Activated CD4-positive, alpha-beta T cell treated with anti-CD3 and anti-CD28 coated beads for 36 hours (primary cell): ENCODE measurements at regions not wholly inside any gene's neighbourhood (a gene's known extent, or its start where the extent isn't known, plus 50 kb on each side); places are given as distances from the start of the nearest gene placed in this dataset.

ENCODE experiments used
- ATAC-seq: fragments of 200-7000 bp; cut with Tn5 transposase; one replicate; pipeline ENCODE4 v1.10.0; 2021; ENCODE audit warnings: mild to moderate bottlenecking, moderate library complexity
- CTCF ChIA-PET: fragments of 350-600 bp; sonication (Branson Sonifier 250); formaldehyde crosslinking; loops from one replicate; lab custom pipeline; 2021; ENCODE audit warnings: antibody characterized with exemption; lab: Charles Lee
- POLR2A ChIA-PET: fragments of 350-600 bp; sonication (Branson Sonifier 250); formaldehyde crosslinking; loops from one replicate; lab custom pipeline; 2021; ENCODE audit warnings: antibody characterized with exemption, inconsistent platforms; lab: Charles Lee
- DNase-seq: peaks from one replicate; pipeline ENCODE4 v3.0.0-alpha.2; 2020
- H3K27ac Mint-ChIP-seq: one replicate; pipeline ENCODE4 v1.8.0; 2021; ENCODE audit warnings: mixed read lengths
- H3K27me3 Mint-ChIP-seq: one replicate; pipeline ENCODE4 v1.8.0; 2021; ENCODE audit warnings: mixed read lengths
- H3K36me3 Mint-ChIP-seq: one replicate; pipeline ENCODE4 v1.8.0; 2021; ENCODE audit warnings: low read depth, mixed read lengths
- H3K4me1 Mint-ChIP-seq: one replicate; pipeline ENCODE4 v1.8.0; 2021; ENCODE audit warnings: mixed read lengths
- H3K4me3 Mint-ChIP-seq: one replicate; pipeline ENCODE4 v1.8.0; 2021; ENCODE audit warnings: mild to moderate bottlenecking, moderate library complexity, mixed read lengths
- H3K9me3 Mint-ChIP-seq: one replicate; pipeline ENCODE4 v1.8.0; 2021; ENCODE audit warnings: low read depth, mixed read lengths
- intact Hi-C, 2 experiments: fragments of 100-400 bp; cut with DNase I in 1 of 2; cut with micrococcal nuclease in 1 of 2; formaldehyde crosslinking; loops; one replicate each; pipeline versions ENCODE4 v1.14.2 to v1.15.1; 2022 to 2024; cut with DNase I, micrococcal nuclease

DNA sequence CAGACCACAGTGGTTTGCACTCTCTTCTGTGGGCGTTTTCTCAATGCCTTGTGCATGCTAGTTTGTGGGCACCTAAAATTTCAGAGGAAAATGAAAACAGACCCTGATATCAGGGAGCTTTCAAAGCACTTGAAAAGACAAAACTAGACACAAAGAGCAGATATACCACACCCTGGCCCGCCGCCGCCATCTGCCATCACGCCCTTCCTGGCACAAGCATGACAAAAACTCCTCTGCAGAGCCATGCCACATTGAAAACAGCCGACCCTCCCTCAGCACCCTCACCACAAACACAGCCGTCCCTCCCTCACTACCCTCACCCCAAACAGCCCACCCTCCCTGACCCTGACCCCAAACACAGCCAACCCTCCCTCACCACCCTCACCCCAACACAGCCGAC lies 84.8 kb upstream of the RAB6C start:
- no peak overlapping the region for H3K4me3 Mint-ChIP-seq
- POLR2A ChIA-PET = no interaction called here
- CTCF ChIA-PET = no interaction called here
- H3K27ac Mint-ChIP-seq = no peak overlapping the region
- no peak for DNase-seq
- ATAC-seq = no peak
- H3K9me3 Mint-ChIP-seq = peaks cover 2% of the 10 kb centered on the region
- intact Hi-C loops = no loop called here
- peaks cover 22% of the 10 kb centered on the region for H3K27me3 Mint-ChIP-seq
- no peaks in the 10 kb centered on the region for H3K4me1 Mint-ChIP-seq
- H3K36me3 Mint-ChIP-seq = no peaks in the 10 kb centered on the region

DNA sequence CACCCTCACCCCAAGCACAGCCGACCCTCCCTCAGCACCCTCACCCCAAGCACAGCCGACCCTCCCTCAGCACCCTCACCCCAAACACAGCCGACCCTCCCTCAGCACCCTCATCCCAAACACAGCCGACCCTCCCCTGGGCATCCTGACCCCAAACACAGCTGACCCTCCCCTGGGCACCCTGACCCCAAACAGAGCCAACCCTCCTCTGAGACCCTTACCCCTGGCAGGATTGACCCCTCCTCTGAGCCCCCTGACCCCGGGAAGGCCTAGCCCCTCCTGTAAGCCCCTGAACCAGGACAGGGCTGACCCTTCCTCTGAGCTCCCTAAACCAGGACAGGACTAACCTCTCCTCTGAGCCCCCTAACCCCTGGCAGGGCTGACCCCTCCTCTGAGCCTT lies 84.4 kb upstream of the RAB6C start:
- Mint-ChIP-seq H3K27ac (no peak overlapping the region), H3K9me3 (peaks cover 2% of the 10 kb centered on the region), H3K27me3 (peaks cover 22% of the 10 kb centered on the region), H3K36me3 (no peaks in the 10 kb centered on the region), H3K4me1 (no peaks in the 10 kb centered on the region), H3K4me3 (no peak overlapping the region)
- ChIA-PET CTCF (no interaction called here), POLR2A (no interaction called here)
- intact Hi-C loops = no loop called here
- DNase-seq (no peak), ATAC-seq (no peak)

DNA sequence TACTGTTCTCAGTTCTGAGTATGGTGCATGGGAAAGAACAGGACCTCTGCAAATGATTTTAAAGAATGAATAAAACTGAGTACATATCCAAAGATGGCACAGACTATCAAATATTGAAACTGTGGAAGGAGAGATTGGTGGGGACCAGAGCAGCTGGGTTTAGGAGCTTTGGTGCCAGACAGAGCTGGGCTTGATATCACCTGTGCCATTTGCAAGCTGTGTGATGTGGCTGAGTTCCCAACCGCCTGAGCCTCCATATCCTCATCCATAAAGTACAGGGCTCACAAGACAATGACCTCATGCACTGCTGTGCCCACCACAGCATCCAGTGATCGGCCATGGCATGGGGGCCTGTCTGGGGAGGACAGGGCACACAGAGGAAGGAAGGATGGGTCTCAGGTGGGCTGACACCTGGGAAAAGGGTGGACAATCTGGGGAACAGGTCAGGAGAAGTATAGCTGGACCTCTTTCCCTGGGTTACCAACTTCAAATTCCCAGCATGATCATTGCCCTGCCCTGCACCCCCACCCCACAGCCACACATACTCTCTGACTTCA lies 83.9 kb upstream of the RAB6C start:
- ATAC-seq (no peak), DNase-seq (no peak)
- no peaks in the 10 kb centered on the region for H3K36me3 Mint-ChIP-seq
- ChIA-PET CTCF (no interaction called here), POLR2A (no interaction called here)
- no peak overlapping the region for H3K27ac Mint-ChIP-seq
- H3K27me3 Mint-ChIP-seq = peaks cover 20% of the 10 kb centered on the region
- H3K4me1 Mint-ChIP-seq = no peaks in the 10 kb centered on the region
- intact Hi-C loops = no loop called here
- peaks cover 2% of the 10 kb centered on the region for H3K9me3 Mint-ChIP-seq
- no peak overlapping the region for H3K4me3 Mint-ChIP-seq

DNA sequence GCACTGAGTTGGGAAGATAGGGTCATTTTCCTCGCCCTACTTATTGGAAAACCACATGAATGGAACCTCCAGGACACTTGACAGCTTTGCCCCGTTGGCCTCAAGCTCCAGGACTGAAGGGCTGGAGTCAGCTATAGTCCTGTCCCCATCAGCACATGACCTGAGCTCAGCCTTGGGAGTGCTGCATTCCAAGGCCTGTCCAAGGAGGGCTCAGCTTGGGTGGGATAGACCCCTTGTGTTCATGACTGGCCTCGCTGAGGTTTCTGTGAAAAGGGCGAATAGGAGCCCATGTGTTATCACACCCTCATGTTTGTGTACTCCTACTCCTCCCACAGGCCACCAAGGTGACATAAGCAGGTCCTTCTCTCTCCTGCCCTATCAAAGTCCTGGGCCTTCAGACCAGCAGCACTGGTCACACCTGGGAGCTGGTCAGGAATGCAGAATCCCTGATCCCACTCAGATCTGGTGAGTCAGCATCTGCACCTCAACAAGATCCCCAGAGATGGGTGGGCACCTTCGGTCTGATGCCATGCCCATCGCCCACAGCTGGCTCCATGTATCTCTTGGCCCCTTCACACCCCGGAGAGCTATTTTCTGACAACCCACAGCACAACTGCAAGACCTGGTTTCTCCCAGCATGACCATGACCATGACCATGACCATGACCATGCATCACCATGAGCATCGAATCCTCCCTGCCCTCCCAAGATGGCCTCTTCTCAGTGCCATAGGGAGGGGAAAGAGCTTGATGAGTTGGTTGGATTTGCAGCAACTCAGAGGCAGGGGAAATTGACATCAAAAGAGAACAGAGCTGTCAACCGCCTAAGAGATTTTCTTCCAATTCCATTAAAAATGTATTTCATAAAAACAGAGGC lies 83.0 kb upstream of the RAB6C start:
- no peak overlapping the region for H3K4me3 Mint-ChIP-seq
- DNase-seq = no peak
- H3K36me3 Mint-ChIP-seq = no peaks in the 10 kb centered on the region
- H3K9me3 Mint-ChIP-seq = peaks cover 2% of the 10 kb centered on the region
- H3K27me3 Mint-ChIP-seq = peaks cover 18% of the 10 kb centered on the region
- ChIA-PET CTCF (interaction anchor here (0.6 kb wide), 1 partner anchor 296 kb away, joined by 3 read pairs; no protein-coding TSS in a partner anchor), POLR2A (no interaction called here)
- ATAC-seq = no peak
- intact Hi-C loops = no loop called here
- no peaks in the 10 kb centered on the region for H3K4me1 Mint-ChIP-seq
- H3K27ac Mint-ChIP-seq = no peak overlapping the region

DNA sequence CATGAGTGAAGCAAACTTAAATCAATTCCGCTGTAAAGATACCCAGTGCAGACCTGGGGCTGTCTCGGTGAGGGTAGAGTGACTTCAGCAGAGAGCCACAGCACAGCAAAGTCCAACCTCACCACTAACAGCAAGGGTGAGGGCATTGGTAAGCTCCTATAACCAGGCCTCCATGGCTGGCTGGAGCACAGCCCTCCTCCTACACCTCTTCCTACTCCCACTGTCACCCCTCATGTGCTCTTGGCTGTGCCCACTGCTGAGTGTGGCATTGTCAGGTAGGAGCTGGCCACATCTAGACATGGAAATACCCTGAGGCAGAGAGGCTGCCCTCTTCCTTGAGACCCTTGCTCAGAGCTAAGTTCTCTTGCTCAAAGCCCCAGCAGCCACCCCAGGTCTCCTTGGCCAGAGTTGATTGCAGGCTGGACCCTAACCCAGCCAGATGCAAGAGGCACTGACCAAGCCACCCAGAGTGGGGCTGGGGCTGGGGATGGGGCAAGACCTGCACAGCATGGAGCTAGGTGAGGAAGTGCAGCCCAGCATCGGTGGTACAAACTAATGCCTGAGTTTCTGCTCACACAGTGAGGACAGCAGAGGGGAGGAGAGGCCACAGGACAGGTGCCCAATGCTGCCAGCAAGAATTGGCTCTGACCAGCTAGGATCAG lies 77.6 kb upstream of the RAB6C start:
- CTCF ChIA-PET = no interaction called here
- H3K27me3 Mint-ChIP-seq = peaks cover 7% of the 10 kb centered on the region
- H3K27ac Mint-ChIP-seq = no peak overlapping the region
- H3K9me3 Mint-ChIP-seq = peaks cover 2% of the 10 kb centered on the region
- POLR2A ChIA-PET = no interaction called here
- no peaks in the 10 kb centered on the region for H3K4me1 Mint-ChIP-seq
- no peak for DNase-seq
- intact Hi-C loops = no loop called here
- no peak for ATAC-seq
- no peaks in the 10 kb centered on the region for H3K36me3 Mint-ChIP-seq
- no peak overlapping the region for H3K4me3 Mint-ChIP-seq

DNA sequence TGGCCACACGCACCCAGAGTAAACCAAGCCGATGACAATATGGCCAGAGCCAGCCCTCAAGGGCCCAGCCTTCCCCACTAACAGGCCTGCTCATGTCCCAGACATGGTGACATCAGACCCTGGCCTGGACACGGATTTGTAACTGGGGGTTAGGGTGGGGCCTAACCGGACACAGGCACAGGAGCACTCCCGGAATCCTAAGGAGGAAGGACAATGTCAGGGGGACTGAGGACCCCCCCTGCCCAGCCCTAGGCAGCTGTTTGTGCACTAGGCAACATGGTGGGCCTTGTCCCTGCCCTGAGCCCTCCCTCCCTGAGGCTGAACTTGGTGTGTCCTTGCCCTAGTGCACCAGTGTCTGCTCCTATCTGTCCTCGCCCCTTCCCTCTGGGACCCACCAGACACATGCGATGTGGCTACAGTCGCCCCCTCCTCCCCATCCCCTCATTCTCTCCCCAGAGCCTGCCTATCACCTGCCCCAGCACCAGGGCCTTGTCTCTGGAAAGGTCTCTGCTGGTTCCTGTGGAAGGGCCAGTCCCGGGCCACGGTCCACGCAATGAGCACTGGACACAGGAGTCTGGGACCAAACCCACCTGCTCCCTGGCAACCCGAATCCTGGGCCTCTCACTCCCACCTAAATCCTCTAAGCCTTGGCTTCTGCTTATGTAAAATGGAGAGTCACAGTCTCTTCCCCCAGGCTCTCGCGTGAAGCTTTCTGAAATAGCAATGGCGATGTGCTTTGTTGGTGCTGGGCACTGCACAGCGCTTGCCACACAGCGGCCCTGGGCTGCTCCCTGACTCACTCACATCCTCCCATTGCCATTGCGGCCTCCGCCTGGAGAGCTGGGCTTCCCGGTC lies 76.5 kb upstream of the RAB6C start:
- ChIA-PET CTCF (no interaction called here), POLR2A (no interaction called here)
- no peak overlapping the region for H3K27ac Mint-ChIP-seq
- DNase-seq (no peak), ATAC-seq (no peak)
- H3K27me3 Mint-ChIP-seq = peaks cover 4% of the 10 kb centered on the region
- H3K36me3 Mint-ChIP-seq = no peaks in the 10 kb centered on the region
- no peaks in the 10 kb centered on the region for H3K4me1 Mint-ChIP-seq
- H3K4me3 Mint-ChIP-seq = no peak overlapping the region
- H3K9me3 Mint-ChIP-seq = peaks cover 2% of the 10 kb centered on the region
- intact Hi-C loops = no loop called here

DNA sequence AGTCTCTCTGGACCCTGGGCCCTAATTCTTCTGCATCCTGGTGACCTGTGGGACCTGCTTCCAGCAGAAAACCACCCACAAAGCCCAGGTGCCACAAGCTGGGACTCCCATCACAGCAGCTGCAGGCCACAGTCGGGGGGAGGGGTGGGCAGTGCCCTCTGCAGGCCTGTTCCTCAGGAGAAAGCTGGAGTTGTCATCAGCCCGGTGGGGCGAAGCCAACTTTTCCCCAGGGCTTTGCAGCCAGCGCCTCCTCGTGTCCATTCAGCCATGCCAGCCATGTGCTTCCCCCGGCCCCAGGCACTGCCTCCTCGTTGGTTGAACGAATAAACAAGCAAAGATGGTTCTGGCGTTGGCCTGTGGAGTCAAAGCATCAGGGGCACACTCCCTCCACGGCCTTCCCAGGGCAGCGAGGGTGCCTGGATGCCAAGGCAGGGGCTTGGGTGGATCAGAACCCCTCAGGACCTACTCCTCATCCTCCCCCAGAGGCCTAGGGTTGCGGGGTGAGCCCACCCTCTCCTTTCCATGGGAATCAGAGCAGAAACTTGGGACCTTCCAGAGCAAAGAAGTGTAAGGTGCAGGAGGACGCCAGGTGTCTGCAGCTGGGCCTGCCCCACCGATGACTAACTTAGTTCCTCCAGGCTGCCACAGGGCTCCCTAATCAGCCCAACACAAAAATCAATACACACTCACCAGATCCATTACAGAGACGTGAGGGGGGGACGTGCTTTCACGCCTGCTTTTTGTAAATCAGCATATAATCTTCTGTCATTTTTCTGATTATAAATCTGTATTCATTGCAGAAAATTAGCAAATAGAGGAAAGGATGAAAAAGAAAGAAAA lies 75.7 kb upstream of the RAB6C start:
- Mint-ChIP-seq H3K9me3 (peaks cover 2% of the 10 kb centered on the region), H3K27ac (no peak overlapping the region), H3K27me3 (peaks cover 2% of the 10 kb centered on the region), H3K36me3 (no peaks in the 10 kb centered on the region), H3K4me1 (no peaks in the 10 kb centered on the region), H3K4me3 (no peak overlapping the region)
- POLR2A ChIA-PET = no interaction called here
- DNase-seq = no peak
- ATAC-seq = no peak
- CTCF ChIA-PET = no interaction called here
- intact Hi-C loops = no loop called here

DNA sequence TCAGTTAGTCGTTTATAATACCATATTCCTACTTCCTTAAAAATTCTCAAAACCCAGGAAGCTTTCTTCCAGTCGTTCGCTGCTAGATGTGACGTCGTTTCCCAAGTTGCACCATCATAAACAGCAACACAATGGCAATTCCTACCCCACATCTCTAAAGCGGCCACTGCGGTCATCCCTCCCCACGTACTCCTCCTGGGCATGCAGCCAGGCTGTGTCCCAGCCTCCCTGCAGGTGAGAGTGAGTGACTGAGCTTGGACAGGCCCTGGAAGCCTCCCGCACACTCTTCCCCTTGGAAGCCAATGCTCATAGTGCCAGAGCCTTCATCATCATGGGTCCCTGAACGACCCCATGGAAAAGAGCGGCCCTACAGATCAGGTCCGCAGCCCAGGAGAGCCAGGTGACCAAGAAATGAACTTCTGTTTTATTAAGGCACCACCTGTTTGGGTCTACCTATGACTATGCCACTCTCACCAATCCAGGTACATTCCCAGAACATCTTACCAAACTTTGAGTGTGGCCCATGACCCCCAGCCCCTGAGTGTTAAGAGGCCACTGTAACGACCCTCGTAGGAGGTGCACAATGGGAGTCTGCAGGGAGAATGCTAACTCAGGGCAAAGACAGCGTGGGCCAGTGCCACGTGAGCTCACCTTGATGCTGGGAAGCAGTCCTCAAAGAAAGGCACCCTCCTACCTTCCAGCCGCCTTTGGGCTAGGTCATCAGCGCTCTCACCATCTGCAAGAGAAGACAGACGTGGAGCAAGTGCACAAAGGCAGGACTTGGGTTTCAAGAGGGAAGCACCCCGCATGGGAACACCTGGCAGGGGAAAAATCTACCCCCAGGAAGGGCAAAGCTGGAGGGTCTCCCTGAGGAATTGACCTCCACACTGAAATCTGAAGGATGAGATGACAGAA lies 74.7 kb upstream of the RAB6C start:
- intact Hi-C loops = no loop called here
- Mint-ChIP-seq H3K27ac (no peak overlapping the region), H3K27me3 (no peaks in the 10 kb centered on the region), H3K4me1 (no peaks in the 10 kb centered on the region), H3K4me3 (no peak overlapping the region), H3K9me3 (no peaks in the 10 kb centered on the region), H3K36me3 (no peaks in the 10 kb centered on the region)
- ChIA-PET CTCF (no interaction called here), POLR2A (no interaction called here)
- no peak for ATAC-seq
- DNase-seq = no peak

DNA sequence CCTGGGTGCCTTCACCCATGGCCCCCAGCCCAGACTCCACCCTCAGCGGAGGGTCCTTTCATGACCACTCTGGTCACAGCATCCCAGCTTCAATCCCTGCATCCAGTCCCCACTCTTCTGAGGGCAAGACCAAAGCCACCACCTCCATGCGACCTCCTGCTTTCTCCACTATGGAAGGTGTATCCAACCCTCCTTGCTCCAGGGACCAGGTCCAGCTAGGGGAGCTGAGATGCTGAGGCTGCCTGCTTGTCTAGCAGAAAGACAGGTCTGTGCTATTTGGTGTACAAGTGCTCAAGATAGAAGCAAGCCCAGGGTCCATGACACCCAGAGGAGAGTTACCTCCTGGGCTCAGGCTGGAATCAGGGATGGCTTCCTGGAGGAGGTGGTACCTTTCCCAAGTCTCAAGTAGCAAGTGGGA lies 73.8 kb upstream of the RAB6C start:
- Mint-ChIP-seq H3K9me3 (no peaks in the 10 kb centered on the region), H3K4me1 (no peaks in the 10 kb centered on the region), H3K27ac (no peak overlapping the region), H3K36me3 (no peaks in the 10 kb centered on the region), H3K4me3 (no peak overlapping the region), H3K27me3 (no peaks in the 10 kb centered on the region)
- ChIA-PET POLR2A (no interaction called here), CTCF (no interaction called here)
- intact Hi-C loops = no loop called here
- no peak for DNase-seq
- no peak for ATAC-seq

DNA sequence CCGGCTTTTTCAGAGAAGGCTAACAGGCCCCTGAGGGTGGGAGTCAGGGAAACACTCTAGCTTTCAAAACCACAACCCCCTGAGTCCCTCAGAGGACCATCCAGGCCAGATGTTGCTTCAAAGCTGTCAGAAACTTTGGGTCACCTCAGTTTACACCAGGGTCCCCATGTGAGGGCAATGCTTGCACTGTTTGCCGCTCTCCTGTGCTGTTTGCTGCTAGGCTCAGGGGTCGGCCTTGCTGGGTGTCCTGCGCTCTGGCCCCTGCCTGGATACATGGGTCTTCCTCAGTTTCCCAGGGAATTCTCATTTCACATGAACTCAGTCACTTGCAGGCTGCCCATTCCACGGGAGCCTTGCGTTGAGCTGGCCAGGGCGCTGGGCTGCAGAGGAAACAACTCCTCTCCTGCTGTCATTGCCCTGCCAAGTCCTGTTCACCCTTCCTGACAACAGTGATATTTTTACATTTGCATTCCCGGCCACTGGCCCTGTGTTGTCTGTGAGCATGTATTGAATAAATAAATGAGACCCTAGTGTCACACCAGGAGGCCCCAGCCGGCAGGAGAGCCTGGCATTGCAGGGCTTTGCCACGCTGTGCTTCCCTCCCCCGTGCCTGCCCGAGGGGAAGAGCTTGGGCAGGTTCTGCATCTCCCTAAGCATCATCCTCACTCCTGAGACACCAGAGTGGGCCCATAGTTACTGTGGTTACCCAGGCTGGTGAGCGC lies 73.2 kb upstream of the RAB6C start:
- no peaks in the 10 kb centered on the region for H3K9me3 Mint-ChIP-seq
- intact Hi-C loops = no loop called here
- POLR2A ChIA-PET = no interaction called here
- H3K4me1 Mint-ChIP-seq = no peaks in the 10 kb centered on the region
- CTCF ChIA-PET = no interaction called here
- H3K27ac Mint-ChIP-seq = no peak overlapping the region
- H3K4me3 Mint-ChIP-seq = no peak overlapping the region
- no peaks in the 10 kb centered on the region for H3K36me3 Mint-ChIP-seq
- no peak for ATAC-seq
- no peaks in the 10 kb centered on the region for H3K27me3 Mint-ChIP-seq
- no peak for DNase-seq
